Medulla oblongata (tissue), 1 donor: ENCODE measurements at regions not wholly inside any gene's neighbourhood (a gene's known extent, or its start where the extent isn't known, plus 50 kb on each side); places are given as distances from the start of the nearest gene placed in this dataset.
A peak's percentile ranks its signal among the peaks of the same experiment; 100 is the strongest.

Source experiments
- DNase-seq: peaks from one replicate; pipeline ENCODE4 v3.0.0-alpha.2; 2015; ENCODE audit errors: extremely low spot score

DNA sequence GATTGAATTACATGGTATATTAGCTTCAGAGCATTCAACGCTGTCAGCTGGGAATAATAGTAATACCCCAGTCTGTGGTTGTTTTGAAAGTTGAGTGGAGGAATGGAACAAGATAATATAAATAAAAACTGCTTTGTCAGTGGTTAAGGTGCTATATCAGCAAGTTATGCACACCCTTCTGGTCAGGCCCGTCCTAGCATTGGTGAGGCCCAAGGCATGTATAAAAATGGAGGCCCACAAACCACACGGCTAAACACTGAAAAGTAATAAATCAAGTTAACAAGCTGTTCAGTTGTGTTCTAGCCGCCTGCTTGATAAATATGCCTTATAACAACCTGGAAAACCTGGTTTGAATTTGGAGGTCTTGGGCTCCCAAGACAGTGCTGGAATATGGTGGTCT is 77.4 kb downstream of the PSMG1 start:
- DNase-seq: no peak

DNA sequence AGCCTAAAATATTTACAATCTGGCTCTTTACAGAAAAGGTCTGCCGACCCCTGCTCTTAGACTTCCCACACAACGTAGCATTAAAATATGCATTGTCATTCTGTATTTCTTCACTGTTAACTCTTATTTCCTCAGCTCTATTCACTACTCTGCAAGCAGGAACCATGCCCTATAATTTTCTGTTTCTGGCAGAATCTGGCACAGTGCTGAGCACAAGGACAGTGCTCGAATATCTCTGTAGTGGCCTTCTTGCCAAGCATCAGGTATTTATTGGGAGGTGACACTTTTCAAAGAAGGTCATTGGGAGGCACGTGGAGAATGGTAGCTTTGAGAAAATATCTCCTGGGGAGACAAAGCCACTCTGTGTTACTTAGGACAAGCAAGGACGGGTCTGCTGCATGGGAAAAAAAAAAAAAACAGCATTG is 77.9 kb downstream of the PSMG1 start:
- DNase-seq: no peak

DNA sequence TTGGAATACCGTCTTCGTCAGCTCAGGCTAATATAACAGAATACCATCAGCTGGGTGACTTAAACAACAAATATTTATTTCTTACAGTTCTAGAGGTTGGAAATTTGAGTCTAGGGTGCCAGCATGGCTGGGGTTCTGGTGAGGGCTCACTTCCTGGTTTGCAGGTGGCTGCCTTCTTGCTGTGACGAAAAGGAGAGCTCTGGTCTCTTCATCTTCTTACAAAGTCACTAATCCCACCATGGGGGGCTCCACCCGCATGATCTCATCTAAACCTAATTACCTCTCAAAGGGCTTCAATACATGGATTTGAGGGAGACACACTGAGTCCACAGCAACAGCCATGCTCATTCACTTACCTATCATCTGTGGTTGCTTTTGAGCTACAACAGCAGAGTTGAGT is 78.3 kb downstream of the PSMG1 start:
- no peak for DNase-seq

DNA sequence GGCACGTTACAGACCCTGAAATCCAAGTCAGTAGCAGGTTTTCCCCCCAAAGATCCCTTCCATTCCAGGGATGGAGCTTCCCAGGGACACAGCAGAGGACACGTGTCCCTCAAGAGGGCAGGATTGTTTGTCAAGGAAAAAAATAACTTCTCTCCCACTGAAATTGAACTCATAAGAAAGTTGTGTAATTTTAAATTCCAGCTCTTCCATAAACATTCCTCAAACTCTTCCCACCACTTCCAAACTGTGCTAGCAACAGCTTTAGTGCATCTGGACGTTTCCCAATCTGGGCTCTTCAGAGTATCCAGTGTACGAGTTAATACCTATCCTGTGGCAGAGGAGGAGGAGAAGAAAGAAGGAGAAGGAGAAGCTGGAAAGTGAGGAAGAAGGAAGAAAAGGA is 79.6 kb downstream of the PSMG1 start:
- DNase-seq: no peak

GRCh38 chr21:39099859-39100258 is 83.4 kb downstream of the PSMG1 start:
- no peak for DNase-seq

- DNase-seq: no peak
Measured at GRCh38 chr21:39098696-39099200, 84.5 kb downstream of the PSMG1 start.

- DNase-seq: no peak
Measured at GRCh38 chr21:39097981-39098380, 85.3 kb downstream of the PSMG1 start.

GRCh38 chr21:39097335-39097861 is 85.9 kb downstream of the PSMG1 start:
- peak; percentile 85 for DNase-seq

- DNase-seq: no peak
Measured at GRCh38 chr21:39096754-39097153, 86.5 kb downstream of the PSMG1 start.

GRCh38 chr21:39095681-39096080 is 87.6 kb downstream of the PSMG1 start:
- DNase-seq: no peak

- DNase-seq: no peak
Measured at GRCh38 chr21:39094847-39095579, 88.2 kb downstream of the PSMG1 start.

DNA sequence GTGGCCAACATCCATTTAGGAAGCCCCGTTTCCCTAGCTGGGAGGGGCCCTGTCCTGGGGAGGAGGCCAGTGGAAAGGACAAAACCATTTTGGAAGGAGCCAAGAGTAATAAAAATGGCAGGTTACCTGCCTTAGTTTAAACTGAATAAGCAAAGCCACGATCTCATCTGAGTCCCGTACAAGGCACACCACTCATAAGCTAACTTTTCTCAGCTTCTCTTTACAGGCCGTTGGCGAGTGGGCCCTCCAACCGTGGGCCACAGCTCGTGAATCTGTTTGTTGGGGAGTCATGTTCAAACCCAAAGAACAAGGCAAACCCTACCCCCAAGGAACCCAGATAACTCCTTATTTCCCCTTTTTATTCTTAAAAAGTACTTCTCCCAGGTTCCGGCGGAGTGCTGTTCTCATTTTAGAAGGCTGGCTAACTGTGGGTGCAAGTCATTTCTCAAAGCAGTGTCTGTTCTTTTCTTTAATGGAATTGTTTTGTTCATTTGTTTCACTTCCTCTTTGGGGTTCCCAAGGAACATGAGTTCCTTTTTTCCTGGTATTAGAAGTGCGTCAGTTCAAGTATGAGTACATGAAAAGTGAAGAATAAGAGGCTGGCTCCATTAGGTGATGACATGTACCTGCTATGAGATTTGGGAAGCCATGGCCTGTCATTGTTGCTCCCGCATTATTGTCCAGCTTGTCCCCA is 89.0 kb downstream of the PSMG1 start:
- DNase-seq: peak; percentile 81

DNA sequence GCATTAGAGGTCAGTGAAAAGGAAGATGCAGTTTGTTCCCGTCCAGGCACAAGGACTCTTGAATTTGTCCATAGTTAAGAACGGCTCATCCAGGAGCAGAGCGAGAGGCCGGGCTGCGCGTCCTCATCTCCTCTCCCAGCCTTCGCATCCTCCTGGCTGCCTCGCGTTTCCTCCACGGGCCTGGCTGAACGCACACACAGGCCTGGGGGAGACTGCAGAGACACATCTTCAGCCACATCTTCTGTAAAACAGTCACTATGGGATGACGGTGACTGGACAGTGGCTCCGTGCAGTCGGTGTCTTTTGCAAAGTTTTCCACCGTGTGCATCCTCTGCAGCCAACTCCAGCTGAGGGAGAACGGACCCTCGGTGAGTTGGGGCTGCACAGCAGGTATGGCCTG is 89.7 kb downstream of the PSMG1 start:
- no peak for DNase-seq

- no peak for DNase-seq
Measured at GRCh38 chr21:39088831-39089380, 94.3 kb downstream of the PSMG1 start.

DNA sequence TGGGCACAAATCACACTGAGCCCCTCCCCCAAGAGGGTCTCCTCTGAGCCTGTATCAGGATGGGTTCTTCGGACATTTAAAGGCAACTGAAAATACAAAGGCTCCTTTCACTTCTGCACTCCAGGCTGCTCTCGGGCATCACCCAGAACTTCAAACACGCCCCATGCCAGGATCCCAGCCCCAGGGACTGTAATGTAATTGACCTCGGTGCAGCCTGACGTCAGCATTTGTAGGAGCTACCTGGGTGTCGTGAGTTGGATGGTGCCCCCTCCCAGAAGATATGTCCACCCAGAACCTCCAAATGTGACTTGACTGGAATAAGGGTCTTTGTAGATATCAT is 95.2 kb downstream of the PSMG1 start:
- peak; percentile 15 for DNase-seq

DNA sequence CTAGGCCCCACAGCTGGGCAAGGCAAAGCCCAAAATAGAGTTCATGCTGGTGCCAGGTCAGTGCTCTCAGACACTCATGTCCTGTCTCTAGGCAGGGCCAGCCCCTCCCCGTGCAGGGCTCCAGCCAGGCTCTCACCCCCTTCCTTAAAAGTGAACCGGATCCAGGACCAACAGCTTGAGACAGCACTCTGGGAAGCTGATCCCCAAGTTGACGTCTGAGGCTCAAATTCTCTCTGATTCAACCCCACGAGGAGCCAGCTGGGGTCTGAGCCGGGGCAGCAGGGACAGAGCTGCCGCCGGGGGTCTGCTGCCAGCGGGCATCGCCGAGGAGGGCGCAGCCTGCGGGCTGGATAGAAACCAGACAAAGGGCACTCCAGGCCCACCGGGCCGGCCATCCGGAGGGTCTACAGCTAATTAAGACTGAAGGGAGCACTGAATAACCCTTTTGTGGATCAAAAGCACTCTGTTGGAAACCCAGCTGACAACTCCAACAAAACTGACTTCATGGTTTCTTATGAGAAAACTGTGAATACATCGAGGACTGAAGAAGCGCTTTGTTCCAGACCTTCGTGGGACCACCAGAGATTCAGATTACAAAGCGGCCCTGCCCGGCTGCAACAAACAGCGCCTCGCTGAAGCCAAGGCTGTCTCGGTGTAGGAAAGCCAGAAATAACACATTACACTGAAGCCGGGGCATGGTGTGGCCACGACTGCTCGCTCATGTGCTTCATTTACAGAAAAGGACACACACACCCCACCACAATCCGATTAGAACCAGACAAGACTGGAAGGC is 95.8 kb downstream of the PSMG1 start:
- DNase-seq: peak; percentile 32

DNA sequence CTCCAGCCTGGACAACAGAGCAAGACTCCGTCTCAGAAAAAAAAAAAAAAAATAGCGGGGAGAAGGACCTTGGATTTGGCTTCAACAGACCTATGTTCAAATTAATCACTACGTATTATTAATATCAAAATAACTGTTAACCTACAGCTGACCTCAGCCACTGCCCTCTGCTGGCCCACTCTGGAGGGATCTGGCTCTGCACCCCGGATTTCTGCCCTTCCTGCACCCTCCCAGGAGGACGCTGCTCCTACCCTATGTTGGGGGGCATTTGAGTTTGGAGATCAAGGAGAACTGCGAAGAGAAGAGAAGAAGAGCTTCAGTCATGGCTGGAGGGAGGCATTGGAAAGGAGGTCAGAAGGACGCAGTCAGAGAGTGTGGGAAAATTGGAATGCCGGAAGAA is 96.7 kb downstream of the PSMG1 start:
- DNase-seq: no peak

DNA sequence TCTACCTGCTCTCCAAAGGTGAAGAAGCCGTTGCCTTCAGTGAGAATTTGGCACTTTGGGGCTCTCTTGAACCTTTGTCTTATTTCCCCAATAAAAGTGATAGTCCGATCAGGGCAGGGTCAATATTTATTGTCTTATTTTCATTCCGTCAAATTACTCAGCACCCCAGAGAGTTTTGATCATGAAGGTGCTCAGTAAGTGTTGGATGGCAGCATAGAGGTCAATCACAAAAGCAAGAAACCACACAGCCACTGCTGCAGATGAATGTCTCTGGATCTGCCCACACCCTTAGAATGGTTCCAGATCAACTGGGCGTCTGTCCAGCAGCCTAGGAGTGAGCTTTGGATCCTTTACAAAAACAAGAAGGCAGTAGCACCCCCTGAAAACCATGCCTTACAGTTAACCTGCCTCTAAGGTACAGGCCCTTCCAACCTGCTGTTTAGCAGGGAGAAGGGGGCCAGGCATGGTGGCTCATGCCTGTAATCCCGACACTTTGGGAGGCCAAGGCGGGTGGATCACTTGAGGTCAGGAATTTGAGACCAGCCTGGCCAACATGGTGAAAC is 97.3 kb downstream of the PSMG1 start:
- DNase-seq: no peak

- no peak for DNase-seq
Measured at GRCh38 chr21:39084979-39085729, 98.1 kb downstream of the PSMG1 start.

DNA sequence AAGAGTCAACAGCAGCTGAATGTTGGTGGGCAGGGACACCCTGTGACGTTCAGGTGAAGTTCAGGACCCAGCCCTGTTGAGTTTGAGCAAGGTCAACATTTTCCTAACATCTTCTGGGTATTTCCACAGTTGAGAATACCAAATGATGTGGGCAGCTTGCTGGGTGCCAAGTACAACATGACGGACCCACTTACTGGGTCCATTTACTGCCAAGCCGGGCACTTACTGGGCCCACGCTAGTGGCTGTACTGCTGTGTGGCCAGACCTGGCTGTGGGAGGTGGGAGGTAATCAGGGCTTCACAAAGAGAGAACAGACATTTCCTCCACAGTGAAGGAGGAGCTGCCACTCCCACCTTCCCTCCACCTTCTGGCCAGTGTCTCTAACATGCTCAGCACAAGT is 99.2 kb downstream of the PSMG1 start:
- DNase-seq: no peak
